HG02642 (cell line): ENCODE measurements at regions not wholly inside any gene's neighbourhood (a gene's known extent, or its start where the extent isn't known, plus 50 kb on each side); places are given as distances from the start of the nearest gene placed in this dataset.
"Not testable (repeated sequence)": the region's sequence is repeated elsewhere in the genome, so short reads cannot be mapped to it uniquely, and the experiment has no call there.

Experiments used
- ATAC-seq: cut with Tn5 transposase; IDR thresholded peaks from one replicate; pipeline ENCODE4 v1.9.1; 2021; ENCODE audit warnings: mild to moderate bottlenecking; ENCODE audit not compliant: unreplicated experiment, poor library complexity

GRCh38 chr1:190665045-190665444 lies 187.4 kb upstream of the BRINP3 start:
- no peak for ATAC-seq

GRCh38 chr1:190667914-190668313 lies 190.2 kb upstream of the BRINP3 start:
- no peak for ATAC-seq

GRCh38 chr1:190679044-190679443 lies 201.4 kb upstream of the BRINP3 start:
- ATAC-seq = no peak

GRCh38 chr1:190679454-190679853 lies 201.8 kb upstream of the BRINP3 start:
- ATAC-seq = no peak

- no peak for ATAC-seq
Observed at GRCh38 chr1:190679983-190680382, 202.3 kb upstream of the BRINP3 start.

GRCh38 chr1:190685676-190686075 lies 208.0 kb upstream of the BRINP3 start:
- ATAC-seq = no peak

GRCh38 chr1:190688096-190688495 lies 210.4 kb upstream of the BRINP3 start:
- ATAC-seq = no peak

GRCh38 chr1:190698488-190698887 lies 220.8 kb upstream of the BRINP3 start:
- ATAC-seq = not testable (repeated sequence)

- ATAC-seq = no peak
Observed at GRCh38 chr1:190699165-190699564, 221.5 kb upstream of the BRINP3 start.

GRCh38 chr1:190708418-190709057 lies 230.9 kb upstream of the BRINP3 start:
- ATAC-seq = no peak

GRCh38 chr1:190711069-190711468 lies 233.4 kb upstream of the BRINP3 start:
- ATAC-seq = no peak

- ATAC-seq = no peak
Observed at GRCh38 chr1:190717055-190717454, 239.4 kb upstream of the BRINP3 start.

GRCh38 chr1:190736971-190737590 lies 259.4 kb upstream of the BRINP3 start:
- ATAC-seq = no peak

GRCh38 chr1:190738317-190738716 lies 260.7 kb upstream of the BRINP3 start:
- no peak for ATAC-seq

GRCh38 chr1:190739926-190740325 lies 262.3 kb upstream of the BRINP3 start:
- no peak for ATAC-seq

GRCh38 chr1:190747704-190748103 lies 270.0 kb upstream of the BRINP3 start:
- no peak for ATAC-seq

GRCh38 chr1:190752131-190752530 lies 274.5 kb upstream of the BRINP3 start:
- no peak for ATAC-seq

GRCh38 chr1:190754666-190755065 lies 277.0 kb upstream of the BRINP3 start:
- no peak for ATAC-seq

- peak; percentile 98 for ATAC-seq
Observed at GRCh38 chr1:190759807-190760206, 282.1 kb upstream of the BRINP3 start.

- ATAC-seq = no peak
Observed at GRCh38 chr1:190762325-190762724, 284.7 kb upstream of the BRINP3 start.

GRCh38 chr1:190792873-190793272 lies 315.2 kb upstream of the BRINP3 start:
- no peak for ATAC-seq

GRCh38 chr1:190807629-190808028 lies 330.0 kb upstream of the BRINP3 start:
- ATAC-seq = no peak
